ENCODE measurements at regions not wholly inside any gene's neighbourhood (a gene's known extent, or its start where the extent isn't known, plus 50 kb on each side); places are given as distances from the start of the nearest gene placed in this dataset.

- TF ChIP-seq ASH2L (IDR thresholded peaks at IDR 0.05; ENCODE audit: borderline replicate concordance, low read depth) (no peak), HDGF (IDR thresholded peaks at IDR 0.05) (no peak), PKNOX1 (IDR thresholded peaks at IDR 0.05) (no peak), HCFC1 (IDR thresholded peaks at IDR 0.05; ENCODE audit: low read length) (no peak)
- ChIA-PET POLR2A (no interaction called here), SMC1A (ENCODE audit: uncharacterized antibody, unreplicated experiment) (no interaction called here), CTCF (interaction anchor here (1.0 to 1.1 kb wide), 2 partner anchors 11 to 158 kb away, joined by 3 read pairs; no protein-coding TSS in a partner anchor), RAD21 (ENCODE audit: unreplicated experiment) (no interaction called here)
- FAIRE-seq: no peak
- Histone ChIP-seq H3K36me3 (ENCODE audit: control insufficient read depth in 2 of 2, insufficient read depth in 2 of 2, low read length in 1 of 2) (no peaks in the 10 kb centered on the region), H4K20me1 (ENCODE audit: control insufficient read depth, insufficient read depth) (no peaks in the 10 kb centered on the region), H3K9ac (ENCODE audit: control insufficient read depth, insufficient read depth, low read length) (no peak overlapping the region), H3K4me3 (no peak overlapping the region), H3K27ac (ENCODE audit: control insufficient read depth, insufficient read depth) (no peak overlapping the region), H3K9me3 (replicated peaks; ENCODE audit: control insufficient read depth, insufficient read depth, low read length) (no peaks in the 10 kb centered on the region), H3K27me3 (replicated peaks in 1 of 2; ENCODE audit: control insufficient read depth in 2 of 2, insufficient read depth in 2 of 2, low read length in 1 of 2) (no peaks in the 10 kb centered on the region; a peak in 1 of 4 replicates), H3K79me2 (ENCODE audit: control insufficient read depth, insufficient read depth, low read length) (no peaks in the 10 kb centered on the region), H2AFZ (ENCODE audit: control insufficient read depth, low read depth, low read length) (no peak overlapping the region), H3K4me2 (ENCODE audit: control insufficient read depth, insufficient read depth) (no peak overlapping the region), H3K4me1 (ENCODE audit: control insufficient read depth, insufficient read depth, low read length) (no peaks in the 10 kb centered on the region)
- WGBS (ENCODE audit: insufficient coverage, insufficient replicate concordance, low lambda C conversion rate, missing lambda C conversion rate): 27% methylated on average over 5 of the region's 5 CpGs
- intact Hi-C loops (cut with micrococcal nuclease; ENCODE audit: unreplicated experiment) (no loop called here), in situ Hi-C loops (cut with MboI) (no loop called here)
- no peak for ATAC-seq
- no peak for DNase-seq (ENCODE audit: low read depth, low spot score)
- no TSS peak for BruUV-seq (replicated peaks)
These were observed 303.3 kb upstream of the DAB1 start for GRCh38 chr1:57727121-57727520.

- TF ChIP-seq ZNF622 (IDR thresholded peaks at IDR 0.05) (no peak), ZNF207 (IDR thresholded peaks at IDR 0.05; ENCODE audit: borderline replicate concordance) (no peak), MTA2 (IDR thresholded peaks at IDR 0.05; ENCODE audit: low read depth) (no peak), RB1 (IDR thresholded peaks at IDR 0.05; ENCODE audit: borderline replicate concordance) (no peak), TCF3 (IDR thresholded peaks at IDR 0.05; ENCODE audit: borderline replicate concordance, insufficient read depth, low read depth, low read length) (no peak), SPI1 (IDR thresholded peaks at IDR 0.05; ENCODE audit: borderline replicate concordance, insufficient read depth, low read depth, low read length) (no peak), SUZ12 (IDR thresholded peaks at IDR 0.05; ENCODE audit: unreplicated experiment) (no peak), LARP7 (IDR thresholded peaks at IDR 0.05) (no peak), MLLT1 (IDR thresholded peaks at IDR 0.05) (no peak), CHD2 (IDR thresholded peaks at IDR 0.05; ENCODE audit: borderline replicate concordance, low read depth, low read length) (no peak), MAX (IDR thresholded peaks at IDR 0.05; ENCODE audit: low read depth, low read length) (no peak), SIN3A (IDR thresholded peaks at IDR 0.05; ENCODE audit: low read depth, low read length) (no peak), RAD51 (IDR thresholded peaks at IDR 0.05) (no peak), ATF7 (IDR thresholded peaks at IDR 0.05; ENCODE audit: low read depth) (no peak), WRNIP1 (IDR thresholded peaks at IDR 0.05; ENCODE audit: borderline replicate concordance, low read depth, low read length) (no peak), SP1 (IDR thresholded peaks at IDR 0.05; ENCODE audit: low read depth, low read length) (no peak)
- FAIRE-seq (no peak), ATAC-seq (no peak), DNase-seq (ENCODE audit: low read depth, low spot score) (no peak)
- Histone ChIP-seq H3K4me1 (ENCODE audit: control insufficient read depth, insufficient read depth, low read length) (no peaks in the 10 kb centered on the region), H3K9ac (ENCODE audit: control insufficient read depth, insufficient read depth, low read length) (no peak overlapping the region), H2AFZ (ENCODE audit: control insufficient read depth, low read depth, low read length) (no peak overlapping the region), H3K27ac (ENCODE audit: control insufficient read depth, insufficient read depth) (no peak overlapping the region), H3K9me3 (replicated peaks; ENCODE audit: control insufficient read depth, insufficient read depth, low read length) (no peaks in the 10 kb centered on the region), H4K20me1 (ENCODE audit: control insufficient read depth, insufficient read depth) (no peaks in the 10 kb centered on the region), H3K4me3 (no peak overlapping the region), H3K79me2 (ENCODE audit: control insufficient read depth, insufficient read depth, low read length) (no peaks in the 10 kb centered on the region), H3K4me2 (ENCODE audit: control insufficient read depth, insufficient read depth) (no peak overlapping the region), H3K27me3 (replicated peaks in 1 of 2; ENCODE audit: control insufficient read depth in 2 of 2, insufficient read depth in 2 of 2, low read length in 1 of 2) (no peaks in the 10 kb centered on the region; a peak in 1 of 4 replicates), H3K36me3 (ENCODE audit: control insufficient read depth in 2 of 2, insufficient read depth in 2 of 2, low read length in 1 of 2) (no peaks in the 10 kb centered on the region)
- CTCF ChIA-PET: no interaction called here
- POLR2A ChIA-PET: no interaction called here
- no TSS peak for BruUV-seq (replicated peaks)
- SMC1A ChIA-PET (ENCODE audit: uncharacterized antibody, unreplicated experiment): no interaction called here
- intact Hi-C loops (cut with micrococcal nuclease; ENCODE audit: unreplicated experiment): no loop called here
- in situ Hi-C loops (cut with MboI): no loop called here
- RAD21 ChIA-PET (ENCODE audit: unreplicated experiment): no interaction called here
- 2% methylated on average over 4 of the region's 4 CpGs for WGBS (ENCODE audit: insufficient coverage, insufficient replicate concordance, low lambda C conversion rate, missing lambda C conversion rate)
These were observed 301.5 kb upstream of the DAB1 start for GRCh38 chr1:57725318-57725717.

Data from GM12878 (cell line).